Stomach smooth muscle (tissue), 2 donors: ENCODE measurements at regions not wholly inside any gene's neighbourhood (a gene's known extent, or its start where the extent isn't known, plus 50 kb on each side); places are given as distances from the start of the nearest gene placed in this dataset.
"Not testable (repeated sequence)": the region's sequence is repeated elsewhere in the genome, so short reads cannot be mapped to it uniquely, and the experiment has no call there.

Experiments used
- H3K27ac ChIP-seq: one replicate; pipeline ENCODE4 v1.7.0; 2013; ENCODE audit warnings: mild to moderate bottlenecking, low read length, inconsistent platforms
- H3K27me3 ChIP-seq, 2 donors: one replicate each; pipeline ENCODE4 v1.7.0; 2013; ENCODE audit warnings: low read length in 2 of 2; ENCODE audit not compliant: insufficient read depth in 2 of 2, control insufficient read depth in 1 of 2
- H3K36me3 ChIP-seq, 2 donors: one replicate each; pipeline ENCODE4 v1.7.0; 2013; ENCODE audit warnings: low read length in 2 of 2; ENCODE audit not compliant: control insufficient read depth in 2 of 2, insufficient read depth in 2 of 2
- H3K4me1 ChIP-seq: one replicate; pipeline ENCODE4 v1.7.0; 2013; ENCODE audit warnings: low read length; ENCODE audit not compliant: control insufficient read depth, insufficient read depth
- H3K4me3 ChIP-seq, 2 donors: one replicate each; pipeline ENCODE4 v1.7.0; 2013; ENCODE audit warnings: low read length in 2 of 2
- H3K9ac ChIP-seq, 2 donors: one replicate each; pipeline ENCODE4 v1.7.0; 2013; ENCODE audit warnings: low read length in 2 of 2, mild to moderate bottlenecking in 1 of 2
- H3K9me3 ChIP-seq, 2 donors: one replicate each; pipeline ENCODE4 v1.7.0; 2013; ENCODE audit warnings: low read length in 2 of 2; ENCODE audit not compliant: control insufficient read depth in 2 of 2
- donor health status: healthy.
- donor health status: Pancreatic carcinoma.

GRCh38 chr3:161600173-161600572, 103.6 kb downstream of the OTOL1 start:
- Histone ChIP-seq H3K4me3 (no peak overlapping the region), H3K36me3 (no peaks in the 10 kb centered on the region), H3K27ac (no peak overlapping the region), H3K9ac (no peak overlapping the region), H3K9me3 (no peaks in the 10 kb centered on the region), H3K4me1 (no peaks in the 10 kb centered on the region), H3K27me3 (no peaks in the 10 kb centered on the region)

- Histone ChIP-seq H3K27me3 (no peaks in the 10 kb centered on the region), H3K4me1 (no peaks in the 10 kb centered on the region), H3K4me3 (no peak overlapping the region), H3K36me3 (no peaks in the 10 kb centered on the region), H3K27ac (no peak overlapping the region), H3K9me3 (no peaks in the 10 kb centered on the region), H3K9ac (no peak overlapping the region)
These were observed 105.9 kb downstream of the OTOL1 start for GRCh38 chr3:161602475-161602874.

- Histone ChIP-seq H3K4me1 (no peaks in the 10 kb centered on the region), H3K9me3 (no peaks in the 10 kb centered on the region), H3K4me3 (no peak overlapping the region), H3K27ac (no peak overlapping the region), H3K9ac (no peak overlapping the region), H3K27me3 (no peaks in the 10 kb centered on the region), H3K36me3 (no peaks in the 10 kb centered on the region)
These were observed 106.3 kb downstream of the OTOL1 start for GRCh38 chr3:161602918-161603317.

- Histone ChIP-seq H3K9ac (no peak overlapping the region), H3K9me3 (no peaks in the 10 kb centered on the region), H3K36me3 (no peaks in the 10 kb centered on the region), H3K27me3 (no peaks in the 10 kb centered on the region), H3K4me1 (no peaks in the 10 kb centered on the region), H3K27ac (no peak overlapping the region), H3K4me3 (no peak overlapping the region)
These were observed 110.4 kb downstream of the OTOL1 start for GRCh38 chr3:161607056-161607455.

- Histone ChIP-seq H3K9ac (no peak overlapping the region), H3K27me3 (no peaks in the 10 kb centered on the region), H3K36me3 (no peaks in the 10 kb centered on the region), H3K27ac (no peak overlapping the region), H3K4me3 (no peak overlapping the region), H3K4me1 (no peaks in the 10 kb centered on the region), H3K9me3 (no peaks in the 10 kb centered on the region)
These were observed 122.7 kb downstream of the OTOL1 start for GRCh38 chr3:161619351-161619750.

- Histone ChIP-seq H3K4me1 (no peaks in the 10 kb centered on the region), H3K36me3 (no peaks in the 10 kb centered on the region), H3K4me3 (no peak overlapping the region), H3K27me3 (no peaks in the 10 kb centered on the region), H3K9ac (no peak overlapping the region), H3K9me3 (no peaks in the 10 kb centered on the region), H3K27ac (no peak overlapping the region)
These were observed 134.2 kb downstream of the OTOL1 start for GRCh38 chr3:161630794-161631193.

- no peaks in the 10 kb centered on the region for H3K4me1 ChIP-seq
- H3K27ac ChIP-seq: no peak overlapping the region
- H3K36me3 ChIP-seq: no peaks in the 10 kb centered on the region
- H3K9ac ChIP-seq: no peak overlapping the region
- no peaks in the 10 kb centered on the region for H3K27me3 ChIP-seq
- no peaks in the 10 kb centered on the region for H3K9me3 ChIP-seq
- no peak overlapping the region for H3K4me3 ChIP-seq
These were observed 134.9 kb downstream of the OTOL1 start for GRCh38 chr3:161631536-161631935.

GRCh38 chr3:161637559-161637958, 141.0 kb downstream of the OTOL1 start:
- Histone ChIP-seq H3K4me3 (no peak overlapping the region), H3K36me3 (no peaks in the 10 kb centered on the region), H3K27me3 (no peaks in the 10 kb centered on the region), H3K27ac (no peak overlapping the region), H3K4me1 (no peaks in the 10 kb centered on the region), H3K9ac (no peak overlapping the region), H3K9me3 (no peaks in the 10 kb centered on the region)

GRCh38 chr3:161639095-161639494, 142.5 kb downstream of the OTOL1 start:
- H3K27me3 ChIP-seq, H3K36me3 ChIP-seq, H3K4me1 ChIP-seq, H3K4me3 ChIP-seq, H3K27ac ChIP-seq, H3K9ac ChIP-seq, H3K9me3 ChIP-seq: not testable (repeated sequence)

GRCh38 chr3:161640181-161640580, 143.6 kb downstream of the OTOL1 start:
- no peak overlapping the region for H3K4me3 ChIP-seq
- H3K9me3 ChIP-seq: no peaks in the 10 kb centered on the region
- H3K4me1 ChIP-seq: no peaks in the 10 kb centered on the region
- H3K9ac ChIP-seq: no peak overlapping the region
- no peaks in the 10 kb centered on the region for H3K36me3 ChIP-seq
- H3K27me3 ChIP-seq: no peaks in the 10 kb centered on the region
- H3K27ac ChIP-seq: no peak overlapping the region

- no peaks in the 10 kb centered on the region for H3K9me3 ChIP-seq
- no peaks in the 10 kb centered on the region for H3K36me3 ChIP-seq
- no peak overlapping the region for H3K27ac ChIP-seq
- no peak overlapping the region for H3K4me3 ChIP-seq
- H3K27me3 ChIP-seq: no peaks in the 10 kb centered on the region
- no peaks in the 10 kb centered on the region for H3K4me1 ChIP-seq
- no peak overlapping the region for H3K9ac ChIP-seq
These were observed 144.7 kb downstream of the OTOL1 start for GRCh38 chr3:161641287-161641686.
